ENCODE measurements at regions not wholly inside any gene's neighbourhood (a gene's known extent, or its start where the extent isn't known, plus 50 kb on each side); places are given as distances from the start of the nearest gene placed in this dataset.
"Not testable (repeated sequence)": the region's sequence is repeated elsewhere in the genome, so short reads cannot be mapped to it uniquely, and the experiment has no call there.

GRCh38 chr3:67064105-67064504 is 66.0 kb downstream of the KBTBD8 start:
- H3K9me3 Mint-ChIP-seq: peaks cover 7% of the 10 kb centered on the region
- no peak overlapping the region for H3K4me3 Mint-ChIP-seq
- H3K36me3 Mint-ChIP-seq (ENCODE audit: insufficient read depth): peaks cover 3% of the 10 kb centered on the region
- DNase-seq (no peak), ATAC-seq (no peak)
- H3K4me1 Mint-ChIP-seq (ENCODE audit: low read depth): peaks cover under 1% of the 10 kb centered on the region
- H3K27me3 Mint-ChIP-seq (ENCODE audit: low read depth): peaks cover 13% of the 10 kb centered on the region

DNA sequence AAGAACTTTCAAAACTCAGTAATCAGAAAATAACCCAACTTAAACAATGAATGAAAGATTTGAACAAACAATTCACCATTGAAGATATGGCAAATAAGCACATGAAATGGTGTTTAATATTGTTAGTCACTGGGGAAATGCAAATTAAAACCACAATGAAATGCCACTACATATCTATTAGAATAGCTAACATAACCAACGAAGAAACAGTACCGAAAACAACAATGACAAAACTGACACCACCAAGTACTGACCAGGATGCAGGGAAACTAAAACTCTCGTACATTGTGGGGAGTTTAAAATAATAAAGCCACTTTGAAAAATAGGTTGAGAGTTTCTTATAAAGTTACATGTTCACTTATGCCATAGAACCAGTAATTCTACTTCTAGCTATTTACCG is 69.1 kb downstream of the KBTBD8 start:
- H3K4me3 Mint-ChIP-seq: no peak overlapping the region
- H3K9me3 Mint-ChIP-seq: no peaks in the 10 kb centered on the region
- ATAC-seq (no peak), DNase-seq (no peak)
- H3K27me3 Mint-ChIP-seq (ENCODE audit: low read depth): peaks cover 2% of the 10 kb centered on the region
- H3K4me1 Mint-ChIP-seq (ENCODE audit: low read depth): peaks cover 1% of the 10 kb centered on the region
- peaks cover 1% of the 10 kb centered on the region for H3K36me3 Mint-ChIP-seq (ENCODE audit: insufficient read depth)

GRCh38 chr3:67072640-67073039 is 74.5 kb downstream of the KBTBD8 start:
- H3K4me3 Mint-ChIP-seq; H3K9me3 Mint-ChIP-seq; DNase-seq; H3K36me3 Mint-ChIP-seq (ENCODE audit: insufficient read depth); H3K27me3 Mint-ChIP-seq (ENCODE audit: low read depth); ATAC-seq: not testable (repeated sequence)
- H3K4me1 Mint-ChIP-seq (ENCODE audit: low read depth): peaks cover 20% of the 10 kb centered on the region

GRCh38 chr3:67073812-67074211 is 75.7 kb downstream of the KBTBD8 start:
- no peak overlapping the region for H3K4me3 Mint-ChIP-seq
- peaks cover 25% of the 10 kb centered on the region for H3K4me1 Mint-ChIP-seq (ENCODE audit: low read depth)
- no peaks in the 10 kb centered on the region for H3K36me3 Mint-ChIP-seq (ENCODE audit: insufficient read depth)
- H3K27me3 Mint-ChIP-seq (ENCODE audit: low read depth): no peaks in the 10 kb centered on the region
- ATAC-seq (no peak), DNase-seq (no peak)
- H3K9me3 Mint-ChIP-seq: peaks cover 5% of the 10 kb centered on the region

DNA sequence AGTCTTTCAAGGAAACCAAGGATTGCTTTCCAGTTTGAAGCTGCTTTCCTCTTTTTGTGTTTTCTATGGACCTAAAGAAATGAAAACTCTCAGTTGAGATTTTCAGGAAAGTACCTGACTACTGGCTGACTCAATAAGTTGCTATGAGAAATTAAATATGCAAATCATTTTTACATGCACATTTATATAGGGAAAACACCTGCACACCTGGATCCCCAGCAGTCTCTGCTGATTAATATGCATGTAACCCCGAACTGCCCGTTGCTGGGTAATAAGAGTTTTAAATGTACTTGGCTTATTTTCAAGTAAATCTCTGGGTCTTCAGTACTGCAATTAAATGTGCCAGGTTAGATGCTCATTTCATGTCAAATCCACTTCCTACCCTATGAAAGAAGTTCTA is 77.2 kb downstream of the KBTBD8 start:
- DNase-seq (no peak), ATAC-seq (no peak)
- Mint-ChIP-seq H3K9me3 (peaks cover 5% of the 10 kb centered on the region), H3K4me3 (no peak overlapping the region), H3K27me3 (ENCODE audit: low read depth) (no peaks in the 10 kb centered on the region), H3K36me3 (ENCODE audit: insufficient read depth) (no peaks in the 10 kb centered on the region), H3K4me1 (ENCODE audit: low read depth) (peaks cover 24% of the 10 kb centered on the region)

GRCh38 chr3:67076607-67077006 is 78.5 kb downstream of the KBTBD8 start:
- H3K9me3 Mint-ChIP-seq: peaks cover 5% of the 10 kb centered on the region
- H3K36me3 Mint-ChIP-seq (ENCODE audit: insufficient read depth): no peaks in the 10 kb centered on the region
- DNase-seq (no peak), ATAC-seq (no peak)
- peaks cover 24% of the 10 kb centered on the region for H3K4me1 Mint-ChIP-seq (ENCODE audit: low read depth)
- H3K4me3 Mint-ChIP-seq: no peak overlapping the region
- no peaks in the 10 kb centered on the region for H3K27me3 Mint-ChIP-seq (ENCODE audit: low read depth)

- Mint-ChIP-seq H3K4me3 (no peak overlapping the region), H3K4me1 (ENCODE audit: low read depth) (peaks cover 34% of the 10 kb centered on the region), H3K9me3 (peaks cover 10% of the 10 kb centered on the region), H3K27me3 (ENCODE audit: low read depth) (no peaks in the 10 kb centered on the region), H3K36me3 (ENCODE audit: insufficient read depth) (no peaks in the 10 kb centered on the region)
- ATAC-seq: no peak
- no peak for DNase-seq
Observed at GRCh38 chr3:67077656-67078055, 79.5 kb downstream of the KBTBD8 start.

DNA sequence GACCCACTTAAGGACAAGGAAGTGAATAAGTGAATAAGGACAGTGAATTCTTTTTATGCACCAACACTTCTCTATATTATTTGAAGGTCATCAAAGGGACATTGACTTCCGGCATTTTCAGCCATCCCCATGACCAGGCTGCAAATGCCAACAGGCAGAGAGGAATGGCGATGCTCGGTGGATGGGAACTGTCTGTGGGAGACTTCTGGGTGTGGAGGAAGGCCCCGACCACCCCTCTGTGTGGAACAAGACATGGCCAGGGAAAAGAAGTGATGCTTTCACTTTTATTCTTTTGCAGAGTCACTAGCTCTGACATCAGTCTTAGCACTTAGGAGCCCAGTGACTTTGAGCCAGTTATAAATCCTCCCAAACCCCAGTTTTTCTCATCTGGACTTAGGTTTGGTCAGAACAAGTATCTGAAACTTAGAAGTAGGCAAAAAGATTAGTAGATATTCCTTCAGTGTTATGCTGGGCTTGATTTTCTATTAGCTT is 84.5 kb downstream of the KBTBD8 start:
- peaks cover 32% of the 10 kb centered on the region for H3K4me1 Mint-ChIP-seq (ENCODE audit: low read depth)
- peaks cover 43% of the 10 kb centered on the region for H3K9me3 Mint-ChIP-seq
- H3K4me3 Mint-ChIP-seq: no peak overlapping the region
- peaks cover 12% of the 10 kb centered on the region for H3K36me3 Mint-ChIP-seq (ENCODE audit: insufficient read depth)
- DNase-seq (no peak), ATAC-seq (no peak)
- H3K27me3 Mint-ChIP-seq (ENCODE audit: low read depth): no peaks in the 10 kb centered on the region

GRCh38 chr3:67083277-67083676 is 85.2 kb downstream of the KBTBD8 start:
- Mint-ChIP-seq H3K36me3 (ENCODE audit: insufficient read depth) (peaks cover 14% of the 10 kb centered on the region), H3K4me1 (ENCODE audit: low read depth) (peaks cover 27% of the 10 kb centered on the region), H3K9me3 (peaks cover 49% of the 10 kb centered on the region), H3K27me3 (ENCODE audit: low read depth) (no peaks in the 10 kb centered on the region), H3K4me3 (peak overlapping the region; percentile 73)
- DNase-seq (peak; percentile 13), ATAC-seq (peak; percentile 99 to 100)

DNA sequence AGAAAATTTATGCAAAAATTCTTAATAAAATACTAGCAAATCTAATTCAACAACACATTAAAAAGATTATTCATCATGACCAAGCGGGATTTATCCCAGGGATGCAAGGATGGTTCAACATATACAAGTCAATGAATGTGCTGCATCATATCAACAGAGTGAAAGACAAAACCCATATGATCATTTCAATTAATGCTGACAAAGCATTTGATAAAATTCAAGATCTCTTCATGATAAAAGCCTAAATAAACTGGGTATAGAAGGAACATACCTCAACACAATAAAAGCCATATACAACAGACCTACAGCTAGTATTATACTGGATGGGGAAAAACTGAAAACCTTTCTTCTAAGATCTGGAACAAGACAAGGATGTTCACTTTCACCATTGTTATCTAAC is 89.7 kb downstream of the KBTBD8 start:
- DNase-seq: no peak
- Mint-ChIP-seq H3K9me3 (peaks cover 52% of the 10 kb centered on the region), H3K27me3 (ENCODE audit: low read depth) (no peaks in the 10 kb centered on the region), H3K4me1 (ENCODE audit: low read depth) (peaks cover 22% of the 10 kb centered on the region), H3K4me3 (no peak overlapping the region), H3K36me3 (ENCODE audit: insufficient read depth) (peaks cover 14% of the 10 kb centered on the region)
- ATAC-seq: no peak

- H3K4me3 Mint-ChIP-seq: no peak overlapping the region
- DNase-seq (no peak), ATAC-seq (peak in 1 of 2 donors; percentile 21)
- H3K9me3 Mint-ChIP-seq: peaks cover 37% of the 10 kb centered on the region
- no peaks in the 10 kb centered on the region for H3K27me3 Mint-ChIP-seq (ENCODE audit: low read depth)
- peaks cover 8% of the 10 kb centered on the region for H3K4me1 Mint-ChIP-seq (ENCODE audit: low read depth)
- H3K36me3 Mint-ChIP-seq (ENCODE audit: insufficient read depth): peaks cover 6% of the 10 kb centered on the region
Observed at GRCh38 chr3:67090474-67090873, 92.4 kb downstream of the KBTBD8 start.

DNA sequence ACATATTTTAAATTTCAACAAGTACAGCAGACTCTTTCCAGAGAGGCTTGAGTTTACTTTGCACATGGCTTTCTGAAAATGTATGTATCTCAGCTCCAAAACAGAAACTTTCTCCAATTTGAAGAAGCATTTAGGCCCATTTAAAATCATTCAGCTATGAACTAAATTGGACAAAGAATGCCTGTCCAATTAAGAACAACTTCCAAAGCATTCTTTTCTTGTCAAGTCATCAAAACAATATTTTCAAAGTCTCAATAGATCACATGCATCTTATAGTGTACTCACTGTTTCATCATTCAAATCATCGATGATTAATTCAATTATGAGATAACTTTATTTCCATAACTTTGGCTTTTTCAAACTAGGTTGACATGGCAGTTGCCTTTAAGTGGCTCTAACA is 95.2 kb downstream of the KBTBD8 start:
- Mint-ChIP-seq H3K36me3 (ENCODE audit: insufficient read depth) (no peaks in the 10 kb centered on the region), H3K9me3 (peaks cover 12% of the 10 kb centered on the region), H3K27me3 (ENCODE audit: low read depth) (peaks cover 6% of the 10 kb centered on the region), H3K4me1 (ENCODE audit: low read depth) (peaks cover 9% of the 10 kb centered on the region), H3K4me3 (no peak overlapping the region)
- DNase-seq (no peak), ATAC-seq (no peak)

GRCh38 chr3:67094167-67094566 is 96.1 kb downstream of the KBTBD8 start:
- no peak for DNase-seq
- Mint-ChIP-seq H3K4me1 (ENCODE audit: low read depth) (peaks cover 9% of the 10 kb centered on the region), H3K27me3 (ENCODE audit: low read depth) (peaks cover 6% of the 10 kb centered on the region), H3K9me3 (peaks cover 4% of the 10 kb centered on the region), H3K36me3 (ENCODE audit: insufficient read depth) (no peaks in the 10 kb centered on the region), H3K4me3 (no peak overlapping the region)
- ATAC-seq: no peak

- DNase-seq: no peak
- no peak for ATAC-seq
- peaks cover 1% of the 10 kb centered on the region for H3K9me3 Mint-ChIP-seq
- no peak overlapping the region for H3K4me3 Mint-ChIP-seq
- peaks cover 6% of the 10 kb centered on the region for H3K27me3 Mint-ChIP-seq (ENCODE audit: low read depth)
- H3K36me3 Mint-ChIP-seq (ENCODE audit: insufficient read depth): no peaks in the 10 kb centered on the region
- H3K4me1 Mint-ChIP-seq (ENCODE audit: low read depth): peaks cover 7% of the 10 kb centered on the region
Observed at GRCh38 chr3:67094774-67095173, 96.7 kb downstream of the KBTBD8 start.

DNA sequence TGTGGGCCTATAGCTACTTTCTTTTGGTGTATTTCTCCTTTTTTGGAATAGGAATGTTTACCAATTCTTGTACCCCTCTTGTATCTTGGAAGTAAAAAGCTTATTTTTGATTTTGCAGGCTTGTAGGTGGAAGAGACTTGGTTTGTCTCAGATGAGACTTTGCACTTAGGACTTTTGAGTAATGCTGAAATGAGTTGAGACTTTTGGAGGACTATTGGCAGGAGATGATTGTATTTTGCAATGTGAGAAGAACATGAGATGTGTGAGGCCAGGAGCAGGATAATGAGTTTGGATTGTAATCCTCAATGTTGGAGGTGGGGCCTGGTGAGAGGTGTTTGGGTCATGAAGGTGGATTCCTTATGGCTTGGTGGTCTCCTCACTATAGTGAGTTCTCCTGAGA is 106.3 kb downstream of the KBTBD8 start:
- Mint-ChIP-seq H3K27me3 (ENCODE audit: low read depth) (no peaks in the 10 kb centered on the region), H3K9me3 (peaks cover 13% of the 10 kb centered on the region), H3K4me3 (no peak overlapping the region), H3K36me3 (ENCODE audit: insufficient read depth) (no peaks in the 10 kb centered on the region), H3K4me1 (ENCODE audit: low read depth) (no peaks in the 10 kb centered on the region)
- no peak for DNase-seq
- no peak for ATAC-seq

DNA sequence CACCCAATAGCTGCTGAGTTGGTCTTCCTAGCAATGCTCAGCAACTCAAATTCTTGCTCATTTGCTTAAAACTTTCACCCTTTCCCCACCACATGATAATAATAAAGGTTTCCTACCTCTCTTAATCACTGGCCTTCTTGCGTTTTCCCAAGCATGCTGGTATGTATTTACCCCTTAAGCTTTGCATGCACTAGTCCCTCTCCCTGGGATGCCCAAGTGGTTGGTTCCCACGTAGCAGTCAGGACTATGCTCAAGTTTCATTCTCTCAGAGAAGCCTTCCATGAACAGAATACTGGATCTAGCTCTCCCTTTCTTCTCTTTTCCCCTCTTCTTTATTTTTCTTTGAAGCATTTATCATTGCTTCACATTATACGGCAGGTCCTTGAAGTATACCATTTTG is 108.8 kb downstream of the KBTBD8 start:
- no peaks in the 10 kb centered on the region for H3K36me3 Mint-ChIP-seq (ENCODE audit: insufficient read depth)
- no peaks in the 10 kb centered on the region for H3K4me1 Mint-ChIP-seq (ENCODE audit: low read depth)
- no peak for ATAC-seq
- H3K9me3 Mint-ChIP-seq: peaks cover 13% of the 10 kb centered on the region
- DNase-seq: no peak
- no peak overlapping the region for H3K4me3 Mint-ChIP-seq
- H3K27me3 Mint-ChIP-seq (ENCODE audit: low read depth): peaks cover 4% of the 10 kb centered on the region
